ENCODE measurements at regions not wholly inside any gene's neighbourhood (a gene's known extent, or its start where the extent isn't known, plus 50 kb on each side); places are given as distances from the start of the nearest gene placed in this dataset.

DNA sequence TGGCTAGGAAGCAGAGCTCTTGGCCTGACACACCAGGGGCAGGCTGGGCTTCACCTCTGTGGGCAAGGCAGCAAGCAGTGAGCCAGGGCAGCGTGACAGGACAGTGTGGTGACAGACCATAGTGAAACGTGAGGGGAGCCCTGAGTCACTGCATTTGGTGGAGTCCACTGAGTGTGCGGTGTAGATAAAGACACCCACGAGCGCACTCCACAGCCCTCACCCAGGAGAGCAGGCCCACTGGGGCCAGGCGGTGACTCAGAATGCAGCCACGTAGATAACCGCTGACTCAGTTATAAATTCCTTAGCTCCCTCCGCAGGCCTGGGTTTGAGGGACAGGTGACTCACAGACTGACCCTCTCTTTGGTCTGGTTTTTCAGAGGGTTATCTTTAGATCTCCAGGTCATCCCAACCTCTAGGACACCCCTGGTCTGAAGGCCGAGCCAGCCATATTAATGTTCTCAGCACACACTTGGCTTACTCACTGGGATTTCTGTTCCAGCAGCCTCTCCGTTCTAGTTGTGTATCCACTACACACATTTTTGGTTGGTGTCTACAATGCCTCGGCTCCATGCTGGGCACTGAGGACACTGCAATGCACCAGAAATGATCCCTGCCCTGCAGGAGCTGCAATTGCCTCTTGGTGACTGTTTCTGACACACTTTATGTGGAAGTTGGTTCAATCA lies 90.2 kb upstream of the TSPAN2 start:
- TF ChIP-seq, protein P1, sequence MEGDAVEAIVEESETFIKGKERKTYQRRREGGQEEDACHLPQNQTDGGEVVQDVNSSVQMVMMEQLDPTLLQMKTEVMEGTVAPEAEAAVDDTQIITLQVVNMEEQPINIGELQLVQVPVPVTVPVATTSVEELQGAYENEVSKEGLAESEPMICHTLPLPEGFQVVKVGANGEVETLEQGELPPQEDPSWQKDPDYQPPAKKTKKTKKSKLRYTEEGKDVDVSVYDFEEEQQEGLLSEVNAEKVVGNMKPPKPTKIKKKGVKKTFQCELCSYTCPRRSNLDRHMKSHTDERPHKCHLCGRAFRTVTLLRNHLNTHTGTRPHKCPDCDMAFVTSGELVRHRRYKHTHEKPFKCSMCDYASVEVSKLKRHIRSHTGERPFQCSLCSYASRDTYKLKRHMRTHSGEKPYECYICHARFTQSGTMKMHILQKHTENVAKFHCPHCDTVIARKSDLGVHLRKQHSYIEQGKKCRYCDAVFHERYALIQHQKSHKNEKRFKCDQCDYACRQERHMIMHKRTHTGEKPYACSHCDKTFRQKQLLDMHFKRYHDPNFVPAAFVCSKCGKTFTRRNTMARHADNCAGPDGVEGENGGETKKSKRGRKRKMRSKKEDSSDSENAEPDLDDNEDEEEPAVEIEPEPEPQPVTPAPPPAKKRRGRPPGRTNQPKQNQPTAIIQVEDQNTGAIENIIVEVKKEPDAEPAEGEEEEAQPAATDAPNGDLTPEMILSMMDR (conservative IDR thresholded peaks at IDR 0.05; ENCODE audit: low read depth, low read length): 0 out of 2 replicates have a peak, but pooled peaks have one; percentile 6
- TF ChIP-seq POLR2A (IDR thresholded peaks at IDR 0.05; ENCODE audit: low read depth, low read length) (0 out of 2 replicates have a peak, but pooled peaks have one; percentile 14), RCOR1 (IDR thresholded peaks at IDR 0.05; ENCODE audit: insufficient replicate concordance, low read length) (peak; percentile 32), BHLHE40 (IDR thresholded peaks at IDR 0.05; ENCODE audit: low read depth, low read length) (peak; percentile 100), RAD21 (IDR thresholded peaks at IDR 0.05; ENCODE audit: low read length) (peak; percentile 33), NFE2L2 (IDR thresholded peaks at IDR 0.05; ENCODE audit: low read depth, low read length) (peak; percentile 76), CEBPB (IDR thresholded peaks at IDR 0.05; ENCODE audit: low read depth, low read length) (peak; percentile 72; the same call in 1 of the 2 replicates), CHD1 (IDR thresholded peaks at IDR 0.05; ENCODE audit: low read depth, low read length) (no peak), RFX5 (IDR thresholded peaks at IDR 0.05; ENCODE audit: low read depth, low read length) (no peak), MAFK (IDR thresholded peaks at IDR 0.05; ENCODE audit: low read depth, low read length) (peak; percentile 98)
